ENCODE measurements at regions not wholly inside any gene's neighbourhood (a gene's known extent, or its start where the extent isn't known, plus 50 kb on each side); places are given as distances from the start of the nearest gene placed in this dataset.

- TF ChIP-seq CTCF (conservative IDR thresholded peaks at IDR 0.05; ENCODE audit: low read length): no peak
- TF ChIP-seq EZH2phosphoT487 (IDR thresholded peaks at IDR 0.05; ENCODE audit: borderline replicate concordance, low read depth, low read length): no peak
These were observed 68.2 kb upstream of the APC start for GRCh38 chr5:112669328-112669963.

Data from OCI-LY7 (cell line).